WI38 (cell line): ENCODE measurements at regions not wholly inside any gene's neighbourhood (a gene's known extent, or its start where the extent isn't known, plus 50 kb on each side); places are given as distances from the start of the nearest gene placed in this dataset.
"Not testable (repeated sequence)": the region's sequence is repeated elsewhere in the genome, so short reads cannot be mapped to it uniquely, and the experiment has no call there.

Experiments used
- H3K4me3 ChIP-seq: 2 replicates; pipeline ENCODE4 v1.5.1; 2011; ENCODE audit warnings: low read depth, mild to moderate bottlenecking, control low read depth, low read length
- CTCF ChIP-seq: IDR thresholded peaks from 2 replicates; pipeline ENCODE4 v1.5.1; 2012; ENCODE audit warnings: low read depth, mild to moderate bottlenecking, control low read depth, low read length

GRCh38 chr14:98916476-98916875 lies 355.5 kb downstream of the BCL11B start:
- TF ChIP-seq CTCF, result no peak
- no peak overlapping the region for H3K4me3 ChIP-seq

- H3K4me3 ChIP-seq, result no peak overlapping the region
- no peak for TF ChIP-seq CTCF
Observed at GRCh38 chr14:98919434-98919833, 352.6 kb downstream of the BCL11B start.

- H3K4me3 ChIP-seq, result not testable (repeated sequence)
Observed at GRCh38 chr14:98921306-98921705, 350.7 kb downstream of the BCL11B start.

- no peak for TF ChIP-seq CTCF
- H3K4me3 ChIP-seq, result no peak overlapping the region
Observed at GRCh38 chr14:98923596-98923995, 348.4 kb downstream of the BCL11B start.

- TF ChIP-seq CTCF, result no peak
- no peak overlapping the region for H3K4me3 ChIP-seq
Observed at GRCh38 chr14:98924046-98924445, 348.0 kb downstream of the BCL11B start.

GRCh38 chr14:98925354-98926040 lies 346.5 kb downstream of the BCL11B start:
- no peak overlapping the region for H3K4me3 ChIP-seq
- TF ChIP-seq CTCF, result no peak

GRCh38 chr14:98926146-98926545 lies 345.9 kb downstream of the BCL11B start:
- H3K4me3 ChIP-seq, result no peak overlapping the region
- TF ChIP-seq CTCF, result no peak

- TF ChIP-seq CTCF, result no peak
- no peak overlapping the region for H3K4me3 ChIP-seq
Observed at GRCh38 chr14:98926801-98927200, 345.2 kb downstream of the BCL11B start.
